Fibroblast of upper back skin (primary cell): ENCODE measurements at regions not wholly inside any gene's neighbourhood (a gene's known extent, or its start where the extent isn't known, plus 50 kb on each side); places are given as distances from the start of the nearest gene placed in this dataset.

Source experiments
- DNase-seq: peaks from one replicate; pipeline ENCODE4 v3.0.0-alpha.2; 2013

- no peak for DNase-seq
Measured at GRCh38 chr21:16312321-16312720, 582.5 kb downstream of the USP25 start.

- no peak for DNase-seq
Measured at GRCh38 chr21:16315223-16315622, 585.4 kb downstream of the USP25 start.

- DNase-seq, result no peak
Measured at GRCh38 chr21:16318651-16319300, 589.0 kb downstream of the USP25 start.

GRCh38 chr21:16320110-16320509 lies 590.3 kb downstream of the USP25 start:
- DNase-seq, result no peak

- no peak for DNase-seq
Measured at GRCh38 chr21:16322454-16322853, 592.7 kb downstream of the USP25 start.

GRCh38 chr21:16323596-16323995 lies 593.8 kb downstream of the USP25 start:
- peak; percentile 76 for DNase-seq

GRCh38 chr21:16324630-16325029 lies 594.8 kb downstream of the USP25 start:
- peak; percentile 38 for DNase-seq

- DNase-seq, result peak; percentile 80
Measured at GRCh38 chr21:16330082-16330907, 600.5 kb downstream of the USP25 start.

GRCh38 chr21:16330908-16331268 lies 601.1 kb downstream of the USP25 start:
- no peak for DNase-seq

- no peak for DNase-seq
Measured at GRCh38 chr21:16337266-16337665, 607.5 kb downstream of the USP25 start.

GRCh38 chr21:16342932-16343331 lies 613.1 kb downstream of the USP25 start:
- DNase-seq, result no peak

- no peak for DNase-seq
Measured at GRCh38 chr21:16343776-16344175, 614.0 kb downstream of the USP25 start.

- DNase-seq, result no peak
Measured at GRCh38 chr21:16345757-16346156, 616.0 kb downstream of the USP25 start.

- DNase-seq, result no peak
Measured at GRCh38 chr21:16347223-16347622, 617.4 kb downstream of the USP25 start.

GRCh38 chr21:16353764-16354163 lies 624.0 kb downstream of the USP25 start:
- DNase-seq, result no peak

GRCh38 chr21:16357994-16358393 lies 628.2 kb downstream of the USP25 start:
- DNase-seq, result no peak

- no peak for DNase-seq
Measured at GRCh38 chr21:16358784-16359183, 629.0 kb downstream of the USP25 start.

GRCh38 chr21:16363100-16363499 lies 633.3 kb downstream of the USP25 start:
- DNase-seq, result no peak

GRCh38 chr21:16363518-16363917 lies 633.7 kb downstream of the USP25 start:
- DNase-seq, result no peak

- no peak for DNase-seq
Measured at GRCh38 chr21:16366207-16366606, 636.4 kb downstream of the USP25 start.

GRCh38 chr21:16367079-16367478 lies 637.3 kb downstream of the USP25 start:
- no peak for DNase-seq

- no peak for DNase-seq
Measured at GRCh38 chr21:16370186-16370585, 640.4 kb downstream of the USP25 start.

GRCh38 chr21:16372586-16372985 lies 642.8 kb downstream of the USP25 start:
- no peak for DNase-seq

GRCh38 chr21:16376673-16377072 lies 646.9 kb downstream of the USP25 start:
- no peak for DNase-seq
